Hepatocyte (in vitro differentiated cells): ENCODE measurements at regions not wholly inside any gene's neighbourhood (a gene's known extent, or its start where the extent isn't known, plus 50 kb on each side); places are given as distances from the start of the nearest gene placed in this dataset.

Source experiments
- EZH2 ChIP-seq: fragments of 200-600 bp; sonication (generic); IDR thresholded peaks from 2 replicates; pipeline ENCODE4 v1.6.1; 2016; ENCODE audit warnings: antibody characterized with exemption, mild to moderate bottlenecking, borderline replicate concordance
- EZH2phosphoT487 ChIP-seq: fragments of 200-600 bp; sonication (generic); IDR thresholded peaks from one replicate; pipeline ENCODE4 v1.6.1; 2018; ENCODE audit warnings: antibody characterized with exemption, mild to moderate bottlenecking, low read depth, moderate library complexity; ENCODE audit not compliant: unreplicated experiment, severe bottlenecking
- TF ChIP-seq, protein P1 (sequence below): fragments of 200-600 bp; sonication (generic); IDR thresholded peaks from 2 replicates; pipeline ENCODE4 v1.5.1; 2016; ENCODE audit warnings: antibody characterized with exemption, mild to moderate bottlenecking; ENCODE audit not compliant: poor library complexity

DNA sequence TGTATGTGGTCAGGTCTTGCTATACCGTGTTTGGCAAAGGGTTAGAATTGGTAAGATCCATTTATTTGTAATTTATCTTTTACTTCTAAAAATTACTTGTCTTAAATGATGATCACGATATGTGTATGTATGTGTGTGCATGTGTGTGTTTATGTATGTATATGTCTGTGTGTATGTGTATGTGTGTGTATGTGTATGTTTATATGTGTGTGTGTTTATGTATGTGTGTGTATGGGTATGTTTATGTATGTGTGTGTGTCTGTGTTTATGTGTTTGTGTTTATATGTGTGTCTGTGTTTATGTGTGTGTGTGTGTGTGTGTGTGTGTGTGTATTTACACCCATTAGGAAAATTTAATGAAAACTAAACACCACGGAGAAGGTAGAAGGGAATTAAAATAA is 176.9 kb upstream of the FZD8 start:
- TF ChIP-seq, protein P1, sequence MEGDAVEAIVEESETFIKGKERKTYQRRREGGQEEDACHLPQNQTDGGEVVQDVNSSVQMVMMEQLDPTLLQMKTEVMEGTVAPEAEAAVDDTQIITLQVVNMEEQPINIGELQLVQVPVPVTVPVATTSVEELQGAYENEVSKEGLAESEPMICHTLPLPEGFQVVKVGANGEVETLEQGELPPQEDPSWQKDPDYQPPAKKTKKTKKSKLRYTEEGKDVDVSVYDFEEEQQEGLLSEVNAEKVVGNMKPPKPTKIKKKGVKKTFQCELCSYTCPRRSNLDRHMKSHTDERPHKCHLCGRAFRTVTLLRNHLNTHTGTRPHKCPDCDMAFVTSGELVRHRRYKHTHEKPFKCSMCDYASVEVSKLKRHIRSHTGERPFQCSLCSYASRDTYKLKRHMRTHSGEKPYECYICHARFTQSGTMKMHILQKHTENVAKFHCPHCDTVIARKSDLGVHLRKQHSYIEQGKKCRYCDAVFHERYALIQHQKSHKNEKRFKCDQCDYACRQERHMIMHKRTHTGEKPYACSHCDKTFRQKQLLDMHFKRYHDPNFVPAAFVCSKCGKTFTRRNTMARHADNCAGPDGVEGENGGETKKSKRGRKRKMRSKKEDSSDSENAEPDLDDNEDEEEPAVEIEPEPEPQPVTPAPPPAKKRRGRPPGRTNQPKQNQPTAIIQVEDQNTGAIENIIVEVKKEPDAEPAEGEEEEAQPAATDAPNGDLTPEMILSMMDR: no peak
- TF ChIP-seq EZH2 (no peak), EZH2phosphoT487 (no peak)
